Progenitor cell of endocrine pancreas (in vitro differentiated cells): ENCODE measurements at regions not wholly inside any gene's neighbourhood (a gene's known extent, or its start where the extent isn't known, plus 50 kb on each side); places are given as distances from the start of the nearest gene placed in this dataset.
"Not testable (repeated sequence)": the region's sequence is repeated elsewhere in the genome, so short reads cannot be mapped to it uniquely, and the experiment has no call there.

Experiments
- DNase-seq: peaks from one replicate; pipeline ENCODE4 v3.0.0; 2021; ENCODE audit warnings: low spot score; ENCODE audit not compliant: unreplicated experiment
- H3K27ac Mint-ChIP-seq: 2 replicates; pipeline ENCODE4 v1.8.0; 2021; ENCODE audit warnings: mild to moderate bottlenecking, moderate library complexity, mixed read lengths
- H3K27me3 Mint-ChIP-seq: 2 replicates; pipeline ENCODE4 v1.8.0; 2021; ENCODE audit warnings: mixed read lengths
- H3K36me3 Mint-ChIP-seq: 2 replicates; pipeline ENCODE4 v1.8.0; 2022; ENCODE audit warnings: mixed read lengths; ENCODE audit not compliant: insufficient read depth
- H3K4me1 Mint-ChIP-seq: 2 replicates; pipeline ENCODE4 v1.8.0; 2021; ENCODE audit warnings: low read depth, mixed read lengths
- H3K4me3 Mint-ChIP-seq: 2 replicates; pipeline ENCODE4 v1.8.0; 2021; ENCODE audit warnings: low read depth, mild to moderate bottlenecking, moderate library complexity, mixed read lengths
- H3K9me3 Mint-ChIP-seq: 2 replicates; pipeline ENCODE4 v1.8.0; 2021; ENCODE audit warnings: low read depth, mixed read lengths
- CTCF ChIP-seq: fragments of 200-600 bp; sonication (generic); IDR thresholded peaks from one replicate; pipeline ENCODE4 v1.5.0; 2021; ENCODE audit warnings: antibody characterized with exemption, mild to moderate bottlenecking; ENCODE audit not compliant: unreplicated experiment

- no peaks in the 10 kb centered on the region for H3K4me1 Mint-ChIP-seq
- no peaks in the 10 kb centered on the region for H3K36me3 Mint-ChIP-seq
- no peak for TF ChIP-seq CTCF
- no peak for DNase-seq
- H3K27me3 Mint-ChIP-seq = no peaks in the 10 kb centered on the region
- H3K27ac Mint-ChIP-seq = no peak overlapping the region
- H3K4me3 Mint-ChIP-seq = no peak overlapping the region
- peaks cover 7% of the 10 kb centered on the region for H3K9me3 Mint-ChIP-seq
Observed at GRCh38 chr3:74904646-74905045, 290.2 kb upstream of the CNTN3 start.

- not testable (repeated sequence) for H3K36me3 Mint-ChIP-seq, H3K27me3 Mint-ChIP-seq, H3K4me1 Mint-ChIP-seq, DNase-seq, H3K27ac Mint-ChIP-seq, H3K4me3 Mint-ChIP-seq, H3K9me3 Mint-ChIP-seq
Observed at GRCh38 chr3:74899796-74900516, 285.5 kb upstream of the CNTN3 start.

- H3K4me1 Mint-ChIP-seq = no peaks in the 10 kb centered on the region
- no peaks in the 10 kb centered on the region for H3K9me3 Mint-ChIP-seq
- H3K27me3 Mint-ChIP-seq = no peaks in the 10 kb centered on the region
- H3K36me3 Mint-ChIP-seq = no peaks in the 10 kb centered on the region
- H3K27ac Mint-ChIP-seq = no peak overlapping the region
- DNase-seq = no peak
- H3K4me3 Mint-ChIP-seq = no peak overlapping the region
- TF ChIP-seq CTCF = peak; percentile 47
Observed at GRCh38 chr3:74897006-74897405, 282.5 kb upstream of the CNTN3 start.

GRCh38 chr3:74891312-74891711 lies 276.9 kb upstream of the CNTN3 start:
- Mint-ChIP-seq H3K4me3 (no peak overlapping the region), H3K9me3 (peaks cover 14% of the 10 kb centered on the region), H3K27ac (no peak overlapping the region), H3K36me3 (peaks cover 4% of the 10 kb centered on the region), H3K4me1 (no peaks in the 10 kb centered on the region), H3K27me3 (no peaks in the 10 kb centered on the region)
- no peak for TF ChIP-seq CTCF
- no peak for DNase-seq

- Mint-ChIP-seq H3K27ac (no peak overlapping the region), H3K27me3 (no peaks in the 10 kb centered on the region), H3K9me3 (peaks cover 11% of the 10 kb centered on the region), H3K4me1 (no peaks in the 10 kb centered on the region), H3K4me3 (no peak overlapping the region), H3K36me3 (peaks cover 4% of the 10 kb centered on the region)
- DNase-seq = no peak
- TF ChIP-seq CTCF = peak; percentile 50
Observed at GRCh38 chr3:74883690-74884089, 269.2 kb upstream of the CNTN3 start.

GRCh38 chr3:74883222-74883621 lies 268.8 kb upstream of the CNTN3 start:
- no peak for TF ChIP-seq CTCF
- no peak for DNase-seq
- Mint-ChIP-seq H3K4me3 (no peak overlapping the region), H3K4me1 (no peaks in the 10 kb centered on the region), H3K27ac (no peak overlapping the region), H3K9me3 (peaks cover 7% of the 10 kb centered on the region), H3K36me3 (peaks cover 2% of the 10 kb centered on the region), H3K27me3 (no peaks in the 10 kb centered on the region)
